ENCODE measurements at regions not wholly inside any gene's neighbourhood (a gene's known extent, or its start where the extent isn't known, plus 50 kb on each side); places are given as distances from the start of the nearest gene placed in this dataset.

GRCh38 chr10:130877126-130877525 is 434.4 kb downstream of the TCERG1L start:
- TF ChIP-seq CTCF (conservative IDR thresholded peaks at IDR 0.05; ENCODE audit: low read length) = no peak
- no peak for TF ChIP-seq EZH2phosphoT487 (IDR thresholded peaks at IDR 0.05; ENCODE audit: borderline replicate concordance, low read depth, low read length)
- POLR2A ChIA-PET = no interaction called here
- H3K9me3 ChIP-seq (ENCODE audit: low read length) = no peaks in the 10 kb centered on the region
- no peak for DNase-seq (ENCODE audit: low spot score)
- no peak overlapping the region for H3K27ac ChIP-seq (ENCODE audit: low read depth, low read length, poor library complexity, severe bottlenecking)
- H3K4me3 ChIP-seq (ENCODE audit: low read depth, low read length, poor library complexity, severe bottlenecking) = no peak overlapping the region
- no peaks in the 10 kb centered on the region for H3K9me2 ChIP-seq (ENCODE audit: insufficient read depth, low read length)
- no peaks in the 10 kb centered on the region for H3K4me1 ChIP-seq (ENCODE audit: insufficient read depth, low read length, poor library complexity, severe bottlenecking)
- intact Hi-C loops (cut with micrococcal nuclease; ENCODE audit: unreplicated experiment) = no loop called here
- H3K4me2 ChIP-seq (ENCODE audit: low read length) = no peak overlapping the region
- no peak overlapping the region for H2AFZ ChIP-seq (ENCODE audit: low read length)
- BruUV-seq (replicated peaks) = no TSS peak
- H4K20me1 ChIP-seq (ENCODE audit: insufficient read depth, low read length) = no peaks in the 10 kb centered on the region
- no peaks in the 10 kb centered on the region for H3K36me3 ChIP-seq (ENCODE audit: insufficient read depth, low read length)
- CTCF ChIA-PET (ENCODE audit: unreplicated experiment) = no interaction called here
- no peaks in the 10 kb centered on the region for H3K79me2 ChIP-seq (ENCODE audit: insufficient read depth, low read depth, low read length)

GRCh38 chr10:130878131-130878530 is 433.4 kb downstream of the TCERG1L start:
- Histone ChIP-seq H3K36me3 (ENCODE audit: insufficient read depth, low read length) (no peaks in the 10 kb centered on the region), H3K4me2 (ENCODE audit: low read length) (no peak overlapping the region), H3K4me3 (ENCODE audit: low read depth, low read length, poor library complexity, severe bottlenecking) (no peak overlapping the region), H3K4me1 (ENCODE audit: insufficient read depth, low read length, poor library complexity, severe bottlenecking) (no peaks in the 10 kb centered on the region), H4K20me1 (ENCODE audit: insufficient read depth, low read length) (no peaks in the 10 kb centered on the region), H2AFZ (ENCODE audit: low read length) (no peak overlapping the region), H3K9me2 (ENCODE audit: insufficient read depth, low read length) (no peaks in the 10 kb centered on the region), H3K27ac (ENCODE audit: low read depth, low read length, poor library complexity, severe bottlenecking) (no peak overlapping the region), H3K79me2 (ENCODE audit: insufficient read depth, low read depth, low read length) (no peaks in the 10 kb centered on the region), H3K9me3 (ENCODE audit: low read length) (no peaks in the 10 kb centered on the region)
- intact Hi-C loops (cut with micrococcal nuclease; ENCODE audit: unreplicated experiment) = no loop called here
- POLR2A ChIA-PET = no interaction called here
- no peak for TF ChIP-seq CTCF (conservative IDR thresholded peaks at IDR 0.05; ENCODE audit: low read length)
- TF ChIP-seq EZH2phosphoT487 (IDR thresholded peaks at IDR 0.05; ENCODE audit: borderline replicate concordance, low read depth, low read length) = no peak
- no peak for DNase-seq (ENCODE audit: low spot score)
- no TSS peak for BruUV-seq (replicated peaks)
- CTCF ChIA-PET (ENCODE audit: unreplicated experiment) = no interaction called here

- Histone ChIP-seq H4K20me1 (ENCODE audit: insufficient read depth, low read length) (no peaks in the 10 kb centered on the region), H2AFZ (ENCODE audit: low read length) (no peak overlapping the region), H3K4me2 (ENCODE audit: low read length) (no peak overlapping the region), H3K4me3 (ENCODE audit: low read depth, low read length, poor library complexity, severe bottlenecking) (no peak overlapping the region), H3K27ac (ENCODE audit: low read depth, low read length, poor library complexity, severe bottlenecking) (no peak overlapping the region), H3K36me3 (ENCODE audit: insufficient read depth, low read length) (no peaks in the 10 kb centered on the region), H3K9me3 (ENCODE audit: low read length) (no peaks in the 10 kb centered on the region), H3K4me1 (ENCODE audit: insufficient read depth, low read length, poor library complexity, severe bottlenecking) (no peaks in the 10 kb centered on the region), H3K79me2 (ENCODE audit: insufficient read depth, low read depth, low read length) (no peaks in the 10 kb centered on the region), H3K9me2 (ENCODE audit: insufficient read depth, low read length) (no peaks in the 10 kb centered on the region)
- POLR2A ChIA-PET = no interaction called here
- BruUV-seq (replicated peaks) = no TSS peak
- intact Hi-C loops (cut with micrococcal nuclease; ENCODE audit: unreplicated experiment) = no loop called here
- CTCF ChIA-PET (ENCODE audit: unreplicated experiment) = no interaction called here
- DNase-seq (ENCODE audit: low spot score) = no peak
- TF ChIP-seq CTCF (conservative IDR thresholded peaks at IDR 0.05; ENCODE audit: low read length) (no peak), EZH2phosphoT487 (IDR thresholded peaks at IDR 0.05; ENCODE audit: borderline replicate concordance, low read depth, low read length) (no peak)
These were observed 428.6 kb downstream of the TCERG1L start for GRCh38 chr10:130882906-130883305.
